Endodermal cell (in vitro differentiated cells): ENCODE measurements at regions not wholly inside any gene's neighbourhood (a gene's known extent, or its start where the extent isn't known, plus 50 kb on each side); places are given as distances from the start of the nearest gene placed in this dataset.

Experiments
- DNase-seq: peaks from one replicate; pipeline ENCODE4 v3.0.0-alpha.2; 2017
- H3K27ac ChIP-seq: 2 replicates; pipeline ENCODE4 v1.5.1; 2013; ENCODE audit warnings: mild to moderate bottlenecking, low read depth, low read length, moderate library complexity
- H3K27me3 ChIP-seq: 2 replicates; pipeline ENCODE4 v1.6.1; 2013; ENCODE audit warnings: mild to moderate bottlenecking, low read length, moderate library complexity; ENCODE audit not compliant: insufficient read depth, control insufficient read depth, poor library complexity, severe bottlenecking
- H3K36me3 ChIP-seq: 2 replicates; pipeline ENCODE4 v1.7.0; 2013; ENCODE audit warnings: mild to moderate bottlenecking, low read length, moderate library complexity; ENCODE audit not compliant: control insufficient read depth, insufficient read depth
- H3K4me1 ChIP-seq: one replicate; pipeline ENCODE4 v1.7.0; 2013; ENCODE audit warnings: low read length; ENCODE audit not compliant: control insufficient read depth, insufficient read depth
- H3K4me3 ChIP-seq: 2 replicates; pipeline ENCODE4 v1.5.1; 2013; ENCODE audit warnings: mild to moderate bottlenecking, low read length, moderate library complexity
- H3K9ac ChIP-seq: 2 replicates; pipeline ENCODE4 v1.6.1; 2013; ENCODE audit warnings: mild to moderate bottlenecking, low read length, moderate library complexity; ENCODE audit not compliant: poor library complexity, severe bottlenecking; ENCODE audit errors: extremely low read depth
- H3K9me3 ChIP-seq: 2 replicates; pipeline ENCODE4 v1.6.1; 2013; ENCODE audit warnings: mild to moderate bottlenecking, low read length, moderate library complexity; ENCODE audit not compliant: control insufficient read depth
- H3K27ac Mint-ChIP-seq: 2 replicates; pipeline ENCODE4 v1.8.0; 2020; ENCODE audit warnings: mixed read lengths
- H3K27me3 Mint-ChIP-seq: 2 replicates; pipeline ENCODE4 v1.8.0; 2021; ENCODE audit warnings: mild to moderate bottlenecking, mixed read lengths; ENCODE audit not compliant: insufficient read depth
- H3K36me3 Mint-ChIP-seq: 2 replicates; pipeline ENCODE4 v1.8.0; 2020; ENCODE audit warnings: low read depth, mixed read lengths
- H3K4me1 Mint-ChIP-seq: 2 replicates; pipeline ENCODE4 v1.8.0; 2020; ENCODE audit warnings: mixed read lengths
- H3K4me3 Mint-ChIP-seq: 2 replicates; pipeline ENCODE4 v1.8.0; 2020; ENCODE audit warnings: mild to moderate bottlenecking, moderate library complexity, mixed read lengths
- H3K9me3 Mint-ChIP-seq: 2 replicates; pipeline ENCODE4 v1.8.0; 2020; ENCODE audit warnings: mild to moderate bottlenecking, mixed read lengths
- CTCF ChIP-seq: fragments of 200-600 bp; sonication (generic); conservative IDR thresholded peaks from 2 replicates; pipeline ENCODE4 v1.5.0; 2021; ENCODE audit warnings: antibody characterized with exemption, mild to moderate bottlenecking
- WGBS, 2 experiments: methylation state at CpG; one replicate each; pipeline versions ENCODE4 v1.1.5 to v1.1.7; 2013; ENCODE audit warnings: missing lambda C conversion rate in 2 of 2, mixed read lengths in 1 of 2; ENCODE audit not compliant: insufficient coverage in 1 of 2, insufficient read length in 1 of 2; 5-methylcytosine and 5-hydroxymethylcytosine counted together

- no peak for TF ChIP-seq CTCF
- Mint-ChIP-seq H3K4me3 (no peak overlapping the region), H3K4me1 (no peaks in the 10 kb centered on the region), H3K9me3 (no peaks in the 10 kb centered on the region), H3K27me3 (no peaks in the 10 kb centered on the region), H3K36me3 (no peaks in the 10 kb centered on the region), H3K27ac (no peak overlapping the region)
- no peak overlapping the region for H3K9ac ChIP-seq
- H3K27ac ChIP-seq = no peak overlapping the region
- DNase-seq = no peak
- H3K4me3 ChIP-seq = no peak overlapping the region
- 91 to 96% methylated on average over 4 to 5 of the region's 5 CpGs for WGBS, 2 experiments
- no peaks in the 10 kb centered on the region for H3K27me3 ChIP-seq
- H3K36me3 ChIP-seq = no peaks in the 10 kb centered on the region
- no peaks in the 10 kb centered on the region for H3K4me1 ChIP-seq
- H3K9me3 ChIP-seq = no peaks in the 10 kb centered on the region
These were observed 468.7 kb downstream of the PID1 start for GRCh38 chr2:228802181-228803071.

GRCh38 chr2:228801451-228801850 lies 469.6 kb downstream of the PID1 start:
- DNase-seq = no peak
- no peak for TF ChIP-seq CTCF
- Mint-ChIP-seq H3K4me3 (no peak overlapping the region), H3K27me3 (no peaks in the 10 kb centered on the region), H3K27ac (no peak overlapping the region), H3K36me3 (no peaks in the 10 kb centered on the region), H3K4me1 (no peaks in the 10 kb centered on the region), H3K9me3 (no peaks in the 10 kb centered on the region)
- Histone ChIP-seq H3K4me1 (no peaks in the 10 kb centered on the region), H3K27me3 (no peaks in the 10 kb centered on the region), H3K9me3 (no peaks in the 10 kb centered on the region), H3K27ac (no peak overlapping the region), H3K9ac (no peak overlapping the region), H3K36me3 (no peaks in the 10 kb centered on the region), H3K4me3 (no peak overlapping the region)
- 72 to 100% methylated on average over 1 to 2 of the region's 2 CpGs for whole genome bisulfite sequencing, 2 experiments

- Histone ChIP-seq H3K27ac (peak overlapping the region; percentile 78), H3K27me3 (peaks cover 4% of the 10 kb centered on the region), H3K4me3 (no peak overlapping the region), H3K4me1 (no peaks in the 10 kb centered on the region), H3K9ac (no peak overlapping the region), H3K9me3 (no peaks in the 10 kb centered on the region), H3K36me3 (no peaks in the 10 kb centered on the region)
- 85 to 88% methylated on average over 4 of the region's 4 CpGs for WGBS, 2 experiments
- Mint-ChIP-seq H3K9me3 (no peaks in the 10 kb centered on the region), H3K27ac (no peak overlapping the region), H3K36me3 (no peaks in the 10 kb centered on the region), H3K4me3 (no peak overlapping the region), H3K27me3 (no peaks in the 10 kb centered on the region), H3K4me1 (no peaks in the 10 kb centered on the region)
- DNase-seq = no peak
- no peak for TF ChIP-seq CTCF
These were observed 471.9 kb downstream of the PID1 start for GRCh38 chr2:228799208-228799588.
